ENCODE measurements at regions not wholly inside any gene's neighbourhood (a gene's known extent, or its start where the extent isn't known, plus 50 kb on each side); places are given as distances from the start of the nearest gene placed in this dataset.

DNA sequence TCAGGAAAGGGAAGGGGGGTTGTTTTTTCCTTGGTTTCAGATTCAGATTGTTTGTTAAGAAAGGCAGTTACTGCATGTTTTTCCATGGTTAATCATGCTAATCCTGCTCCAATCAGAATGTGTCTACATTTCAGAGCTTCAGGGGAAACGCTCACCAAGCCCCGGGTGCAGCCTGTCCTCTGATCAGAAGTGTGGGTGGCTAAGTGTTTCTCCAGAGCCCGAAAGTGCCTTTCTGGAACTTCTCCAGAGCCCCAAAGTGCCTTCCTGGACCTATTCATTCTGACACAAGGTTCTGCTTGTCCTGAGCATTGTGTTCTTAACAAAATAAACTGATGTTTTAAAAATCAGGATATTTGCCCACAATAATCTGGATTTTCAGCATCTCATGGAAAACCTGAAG lies 359.0 kb upstream of the ZNF521 start:
- H3K9me3 ChIP-seq (ENCODE audit: control insufficient read depth, insufficient read depth, low read length): no peaks in the 10 kb centered on the region
- H3K4me3 ChIP-seq (ENCODE audit: low read depth, low read length): no peak overlapping the region
- H3K36me3 ChIP-seq (ENCODE audit: control insufficient read depth, insufficient read depth, low read length): no peaks in the 10 kb centered on the region
- no peaks in the 10 kb centered on the region for H3K27me3 ChIP-seq (ENCODE audit: control insufficient read depth, insufficient read depth, low read length)
- no peaks in the 10 kb centered on the region for H3K4me1 ChIP-seq (ENCODE audit: control insufficient read depth, insufficient read depth, low read length)
- no peak overlapping the region for H3K9ac ChIP-seq (ENCODE audit: low read depth, low read length)

- Histone ChIP-seq H3K4me1 (ENCODE audit: control insufficient read depth, insufficient read depth, low read length) (no peaks in the 10 kb centered on the region), H3K9me3 (ENCODE audit: control insufficient read depth, insufficient read depth, low read length) (no peaks in the 10 kb centered on the region), H3K9ac (ENCODE audit: low read depth, low read length) (no peak overlapping the region), H3K27me3 (ENCODE audit: control insufficient read depth, insufficient read depth, low read length) (no peaks in the 10 kb centered on the region), H3K36me3 (ENCODE audit: control insufficient read depth, insufficient read depth, low read length) (no peaks in the 10 kb centered on the region), H3K4me3 (ENCODE audit: low read depth, low read length) (no peak overlapping the region)
These were observed 353.7 kb upstream of the ZNF521 start for GRCh38 chr18:25705650-25706049.

DNA sequence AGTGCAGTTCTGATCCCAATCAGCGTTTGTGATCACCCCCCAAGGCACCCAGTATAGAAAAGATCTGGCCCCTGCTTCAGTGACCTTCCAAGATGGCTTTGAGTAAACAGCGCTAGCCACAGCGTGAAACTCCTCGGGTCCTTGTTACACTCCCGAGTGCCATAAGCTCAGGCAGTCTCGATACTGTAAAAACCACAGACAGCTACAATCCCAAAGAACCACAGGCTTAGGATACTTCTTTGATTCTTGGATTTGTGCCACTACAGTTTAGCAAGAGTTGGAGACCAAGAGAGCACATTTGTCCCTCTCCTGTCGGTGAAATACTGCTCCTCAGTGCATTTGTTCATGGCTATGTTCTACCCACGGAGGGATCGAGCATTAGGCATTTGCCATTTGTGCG lies 352.5 kb upstream of the ZNF521 start:
- Histone ChIP-seq H3K36me3 (ENCODE audit: control insufficient read depth, insufficient read depth, low read length) (no peaks in the 10 kb centered on the region), H3K4me1 (ENCODE audit: control insufficient read depth, insufficient read depth, low read length) (no peaks in the 10 kb centered on the region), H3K9me3 (ENCODE audit: control insufficient read depth, insufficient read depth, low read length) (no peaks in the 10 kb centered on the region), H3K9ac (ENCODE audit: low read depth, low read length) (no peak overlapping the region), H3K27me3 (ENCODE audit: control insufficient read depth, insufficient read depth, low read length) (no peaks in the 10 kb centered on the region), H3K4me3 (ENCODE audit: low read depth, low read length) (no peak overlapping the region)

- H3K27me3 ChIP-seq (ENCODE audit: control insufficient read depth, insufficient read depth, low read length): no peaks in the 10 kb centered on the region
- no peaks in the 10 kb centered on the region for H3K36me3 ChIP-seq (ENCODE audit: control insufficient read depth, insufficient read depth, low read length)
- no peak overlapping the region for H3K4me3 ChIP-seq (ENCODE audit: low read depth, low read length)
- H3K9me3 ChIP-seq (ENCODE audit: control insufficient read depth, insufficient read depth, low read length): no peaks in the 10 kb centered on the region
- H3K4me1 ChIP-seq (ENCODE audit: control insufficient read depth, insufficient read depth, low read length): no peaks in the 10 kb centered on the region
- H3K9ac ChIP-seq (ENCODE audit: low read depth, low read length): no peak overlapping the region
These were observed 352.1 kb upstream of the ZNF521 start for GRCh38 chr18:25704071-25704470.

DNA sequence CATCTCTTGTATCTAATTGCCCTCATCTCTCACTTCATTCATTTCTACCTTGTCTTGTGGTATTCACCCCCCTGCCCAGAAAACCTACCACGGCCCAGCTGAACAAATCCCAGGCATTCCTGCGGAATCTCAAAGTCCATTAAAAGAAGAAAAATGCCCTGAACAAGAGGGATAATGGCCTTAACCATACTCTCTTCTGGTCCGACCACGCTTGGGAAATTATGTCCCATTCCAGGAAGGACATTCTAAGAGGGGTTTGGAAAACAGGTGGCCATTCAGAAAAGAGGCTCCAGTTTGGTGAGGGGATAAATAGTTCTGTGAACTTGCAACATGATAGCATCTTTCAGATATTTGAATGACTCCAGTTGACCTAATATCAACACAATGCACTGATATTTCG lies 349.9 kb upstream of the ZNF521 start:
- no peak overlapping the region for H3K4me3 ChIP-seq (ENCODE audit: low read depth, low read length)
- H3K4me1 ChIP-seq (ENCODE audit: control insufficient read depth, insufficient read depth, low read length): no peaks in the 10 kb centered on the region
- no peaks in the 10 kb centered on the region for H3K27me3 ChIP-seq (ENCODE audit: control insufficient read depth, insufficient read depth, low read length)
- no peaks in the 10 kb centered on the region for H3K36me3 ChIP-seq (ENCODE audit: control insufficient read depth, insufficient read depth, low read length)
- H3K9ac ChIP-seq (ENCODE audit: low read depth, low read length): no peak overlapping the region
- no peaks in the 10 kb centered on the region for H3K9me3 ChIP-seq (ENCODE audit: control insufficient read depth, insufficient read depth, low read length)

- Histone ChIP-seq H3K4me1 (ENCODE audit: control insufficient read depth, insufficient read depth, low read length) (no peaks in the 10 kb centered on the region), H3K27me3 (ENCODE audit: control insufficient read depth, insufficient read depth, low read length) (no peaks in the 10 kb centered on the region), H3K9me3 (ENCODE audit: control insufficient read depth, insufficient read depth, low read length) (no peaks in the 10 kb centered on the region), H3K9ac (ENCODE audit: low read depth, low read length) (no peak overlapping the region), H3K36me3 (ENCODE audit: control insufficient read depth, insufficient read depth, low read length) (no peaks in the 10 kb centered on the region), H3K4me3 (ENCODE audit: low read depth, low read length) (no peak overlapping the region)
These were observed 335.1 kb upstream of the ZNF521 start for GRCh38 chr18:25686960-25687500.

DNA sequence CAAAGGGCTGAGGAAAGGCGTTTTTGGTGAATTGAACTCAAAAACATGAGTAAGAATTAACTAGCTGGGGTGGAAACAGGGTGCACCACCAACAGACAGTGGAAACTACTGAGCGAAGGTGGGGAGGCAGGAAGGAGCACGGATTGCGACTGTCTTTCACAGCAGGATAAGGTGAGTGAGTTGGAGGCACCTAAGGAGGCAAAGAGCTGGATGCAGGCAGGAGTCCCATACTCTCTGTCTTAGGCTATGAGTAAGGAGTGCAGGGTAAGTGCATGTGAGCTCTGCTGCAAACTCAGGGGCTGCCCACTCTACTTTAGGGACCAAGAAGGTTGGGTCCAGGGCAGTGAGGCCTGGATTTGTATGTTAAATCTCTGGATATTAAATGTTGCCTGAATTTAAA lies 333.1 kb upstream of the ZNF521 start:
- no peak overlapping the region for H3K9ac ChIP-seq (ENCODE audit: low read depth, low read length)
- no peaks in the 10 kb centered on the region for H3K36me3 ChIP-seq (ENCODE audit: control insufficient read depth, insufficient read depth, low read length)
- H3K4me3 ChIP-seq (ENCODE audit: low read depth, low read length): no peak overlapping the region
- H3K9me3 ChIP-seq (ENCODE audit: control insufficient read depth, insufficient read depth, low read length): no peaks in the 10 kb centered on the region
- no peaks in the 10 kb centered on the region for H3K27me3 ChIP-seq (ENCODE audit: control insufficient read depth, insufficient read depth, low read length)
- peaks cover 2% of the 10 kb centered on the region for H3K4me1 ChIP-seq (ENCODE audit: control insufficient read depth, insufficient read depth, low read length)

DNA sequence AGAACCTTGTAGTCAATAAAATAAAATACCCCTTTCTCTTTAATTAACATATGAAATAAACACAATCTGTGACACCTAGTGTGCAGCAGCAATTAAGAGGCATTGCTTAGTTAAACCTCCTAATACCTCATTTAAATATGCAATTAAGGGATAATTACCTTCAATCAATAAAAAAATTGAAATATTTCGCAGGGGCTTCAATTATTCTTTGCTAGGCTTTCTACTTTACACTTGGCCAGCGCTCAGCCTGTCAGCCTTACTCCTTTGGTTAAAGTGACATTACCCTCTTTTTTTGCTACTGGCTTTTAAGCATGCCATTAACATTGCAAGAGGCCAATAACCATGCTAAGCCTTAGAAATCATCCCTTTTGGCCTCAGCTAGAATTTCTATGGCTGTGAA lies 327.5 kb upstream of the ZNF521 start:
- H3K9ac ChIP-seq (ENCODE audit: low read depth, low read length): no peak overlapping the region
- H3K9me3 ChIP-seq (ENCODE audit: control insufficient read depth, insufficient read depth, low read length): no peaks in the 10 kb centered on the region
- no peaks in the 10 kb centered on the region for H3K36me3 ChIP-seq (ENCODE audit: control insufficient read depth, insufficient read depth, low read length)
- peaks cover 27% of the 10 kb centered on the region for H3K4me1 ChIP-seq (ENCODE audit: control insufficient read depth, insufficient read depth, low read length)
- no peaks in the 10 kb centered on the region for H3K27me3 ChIP-seq (ENCODE audit: control insufficient read depth, insufficient read depth, low read length)
- no peak overlapping the region for H3K4me3 ChIP-seq (ENCODE audit: low read depth, low read length)

DNA sequence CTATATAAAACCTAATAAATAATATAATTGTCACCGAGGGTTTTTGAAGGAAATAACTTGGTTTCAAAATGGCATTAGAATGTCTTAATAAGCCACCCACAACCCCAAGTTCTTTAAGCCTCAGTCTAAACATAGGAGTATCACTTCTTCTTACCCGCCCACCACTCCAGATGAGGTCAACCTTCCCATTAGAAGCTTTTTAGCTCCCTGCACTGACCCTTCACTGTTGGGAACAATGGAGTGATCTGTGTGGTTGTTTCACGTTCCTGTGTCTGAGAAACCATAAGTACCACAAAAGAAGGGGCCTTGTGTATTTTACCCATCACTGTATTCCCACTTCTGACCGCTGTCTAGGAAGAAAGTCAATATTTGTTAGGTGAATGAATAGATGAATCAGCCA lies 326.3 kb upstream of the ZNF521 start:
- Histone ChIP-seq H3K27me3 (ENCODE audit: control insufficient read depth, insufficient read depth, low read length) (no peaks in the 10 kb centered on the region), H3K9me3 (ENCODE audit: control insufficient read depth, insufficient read depth, low read length) (no peaks in the 10 kb centered on the region), H3K36me3 (ENCODE audit: control insufficient read depth, insufficient read depth, low read length) (no peaks in the 10 kb centered on the region), H3K9ac (ENCODE audit: low read depth, low read length) (no peak overlapping the region), H3K4me1 (ENCODE audit: control insufficient read depth, insufficient read depth, low read length) (peaks cover 27% of the 10 kb centered on the region), H3K4me3 (ENCODE audit: low read depth, low read length) (no peak overlapping the region)

DNA sequence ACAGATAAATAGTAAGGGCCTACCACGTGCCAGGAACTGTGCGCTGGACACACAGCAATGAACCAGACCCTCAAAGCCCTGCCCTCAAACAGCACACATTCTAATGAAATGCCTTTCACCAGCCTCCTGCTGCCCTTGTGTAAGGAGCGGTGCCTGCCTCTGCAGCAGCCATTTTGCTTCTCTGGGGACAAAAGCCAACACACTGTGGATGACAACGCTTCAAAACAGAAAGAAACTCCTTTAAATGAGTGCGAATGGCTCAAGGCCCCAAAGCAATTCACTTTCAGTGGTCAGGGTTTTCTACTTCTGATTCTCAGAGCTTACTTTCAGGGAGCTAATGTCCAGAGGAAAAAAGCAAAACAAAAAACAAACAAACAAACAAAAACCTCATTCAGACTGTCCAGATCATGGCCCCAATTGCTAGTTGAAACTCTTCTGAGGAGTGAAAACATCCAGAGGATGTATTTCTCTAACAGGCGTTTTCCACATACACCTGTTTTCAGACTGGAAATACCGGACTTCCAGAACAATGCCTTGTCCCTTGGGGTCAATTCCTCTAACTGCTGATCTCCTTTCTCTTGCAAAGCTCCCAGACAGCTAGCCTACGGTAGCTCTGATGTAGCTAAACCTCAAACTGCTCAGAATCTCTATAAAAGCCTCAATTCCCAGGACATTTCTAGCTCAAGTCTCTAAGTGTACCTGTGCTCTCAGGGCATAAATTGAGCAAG lies 323.3 kb upstream of the ZNF521 start:
- Histone ChIP-seq H3K36me3 (ENCODE audit: control insufficient read depth, insufficient read depth, low read length) (no peaks in the 10 kb centered on the region), H3K9me3 (ENCODE audit: control insufficient read depth, insufficient read depth, low read length) (no peaks in the 10 kb centered on the region), H3K27me3 (ENCODE audit: control insufficient read depth, insufficient read depth, low read length) (no peaks in the 10 kb centered on the region), H3K4me3 (ENCODE audit: low read depth, low read length) (no peak overlapping the region), H3K9ac (ENCODE audit: low read depth, low read length) (no peak overlapping the region), H3K4me1 (ENCODE audit: control insufficient read depth, insufficient read depth, low read length) (peaks cover 27% of the 10 kb centered on the region)

- no peak overlapping the region for H3K4me3 ChIP-seq (ENCODE audit: low read depth, low read length)
- no peaks in the 10 kb centered on the region for H3K36me3 ChIP-seq (ENCODE audit: control insufficient read depth, insufficient read depth, low read length)
- H3K27me3 ChIP-seq (ENCODE audit: control insufficient read depth, insufficient read depth, low read length): no peaks in the 10 kb centered on the region
- H3K9ac ChIP-seq (ENCODE audit: low read depth, low read length): no peak overlapping the region
- H3K9me3 ChIP-seq (ENCODE audit: control insufficient read depth, insufficient read depth, low read length): no peaks in the 10 kb centered on the region
- peaks cover 21% of the 10 kb centered on the region for H3K4me1 ChIP-seq (ENCODE audit: control insufficient read depth, insufficient read depth, low read length)
These were observed 322.2 kb upstream of the ZNF521 start for GRCh38 chr18:25674183-25674582.

- peaks cover 18% of the 10 kb centered on the region for H3K4me1 ChIP-seq (ENCODE audit: control insufficient read depth, insufficient read depth, low read length)
- no peaks in the 10 kb centered on the region for H3K27me3 ChIP-seq (ENCODE audit: control insufficient read depth, insufficient read depth, low read length)
- H3K4me3 ChIP-seq (ENCODE audit: low read depth, low read length): no peak overlapping the region
- no peaks in the 10 kb centered on the region for H3K36me3 ChIP-seq (ENCODE audit: control insufficient read depth, insufficient read depth, low read length)
- H3K9me3 ChIP-seq (ENCODE audit: control insufficient read depth, insufficient read depth, low read length): no peaks in the 10 kb centered on the region
- no peak overlapping the region for H3K9ac ChIP-seq (ENCODE audit: low read depth, low read length)
These were observed 320.5 kb upstream of the ZNF521 start for GRCh38 chr18:25672490-25672889.

Measured in iPS-15b (cell line).